ENCODE measurements at regions not wholly inside any gene's neighbourhood (a gene's known extent, or its start where the extent isn't known, plus 50 kb on each side); places are given as distances from the start of the nearest gene placed in this dataset.

DNA sequence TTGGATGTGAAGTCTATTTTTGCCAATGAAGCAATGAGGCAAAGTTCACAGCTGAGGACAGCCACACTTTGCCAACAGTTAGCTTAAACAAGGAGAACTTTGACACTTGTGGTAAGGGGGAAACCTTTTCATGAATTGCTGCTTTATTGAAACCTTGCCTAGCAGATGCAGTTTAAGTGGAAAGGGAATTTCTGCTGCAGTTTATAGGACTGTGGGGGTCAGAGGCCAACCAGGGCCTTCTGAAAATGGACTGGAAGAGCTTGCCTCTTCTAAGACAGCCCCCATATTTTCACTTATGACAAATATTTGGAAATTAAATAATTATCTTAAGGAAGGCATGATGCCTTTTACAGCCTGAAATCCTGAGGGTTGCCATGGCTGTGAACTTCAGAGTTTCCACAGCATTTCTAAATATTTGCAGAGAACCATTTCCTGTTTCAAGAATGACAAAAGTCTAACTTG is 550.3 kb downstream of the RAB28 start:
- Histone ChIP-seq H3K27me3 (ENCODE audit: control insufficient read depth in 1 of 2, insufficient read depth in 2 of 2, low read length in 2 of 2) (no peaks in the 10 kb centered on the region), H4K20me1 (ENCODE audit: insufficient read depth, low read length) (no peaks in the 10 kb centered on the region), H3K9ac (ENCODE audit: insufficient read depth, low read depth, low read length) (peak overlapping the region; percentile 60), H3K4me1 (ENCODE audit: insufficient read depth, low read length) (peaks cover 62% of the 10 kb centered on the region), H3K36me3 (replicated peaks in 1 of 2; ENCODE audit: control insufficient read depth in 1 of 2, insufficient read depth in 2 of 2, low read length in 2 of 2) (no peaks in the 10 kb centered on the region), H3K4me2 (ENCODE audit: low read depth, low read length) (peak overlapping the region; percentile 76), H3K9me3 (ENCODE audit: low read length) (peaks cover 12% of the 10 kb centered on the region; the same call in 1 of the 2 replicates), H3K79me2 (ENCODE audit: insufficient read depth, low read length) (no peaks in the 10 kb centered on the region), H3K4me3 (replicated peaks in 1 of 3; ENCODE audit: insufficient read depth in 1 of 3, low read depth in 2 of 3, low read length in 3 of 3) (peak overlapping the region in 2 of 3 experiments; percentile 35 to 42; a peak in 2 of 6 replicates), H2AFZ (ENCODE audit: low read length) (no peak overlapping the region), H3K27ac (ENCODE audit: extremely low read length, insufficient read depth, low read length) (peak overlapping the region; percentile 95)
- no TSS peak for BruUV-seq (replicated peaks)
- intact Hi-C loops (cut with micrococcal nuclease; ENCODE audit: unreplicated experiment) (loop anchor here (1.0 to 10.0 kb wide), 4 partner anchors 8 to 551 kb away; partner anchors contain the start of gene RAB28), in situ Hi-C loops (cut with HindIII; ENCODE audit: extremely low pct_ligation_motif_present, low pct_unique_long_range_greater_than_20kb) (no loop called here)
- ChIA-PET CTCF (ENCODE audit: low intra/inter-chr PET ratio, low total read pairs) (no interaction called here), POLR2A (interaction anchor here (0.8 to 2.1 kb wide), 7 partner anchors 8 to 81 kb away, joined by 3 to 13 read pairs (median 5); no protein-coding TSS in a partner anchor)
- DNase-seq (ENCODE audit: low spot score): peak; percentile 96
- peak; percentile 93 for FAIRE-seq
- ATAC-seq: peak; percentile 96
- TF ChIP-seq, protein P1, sequence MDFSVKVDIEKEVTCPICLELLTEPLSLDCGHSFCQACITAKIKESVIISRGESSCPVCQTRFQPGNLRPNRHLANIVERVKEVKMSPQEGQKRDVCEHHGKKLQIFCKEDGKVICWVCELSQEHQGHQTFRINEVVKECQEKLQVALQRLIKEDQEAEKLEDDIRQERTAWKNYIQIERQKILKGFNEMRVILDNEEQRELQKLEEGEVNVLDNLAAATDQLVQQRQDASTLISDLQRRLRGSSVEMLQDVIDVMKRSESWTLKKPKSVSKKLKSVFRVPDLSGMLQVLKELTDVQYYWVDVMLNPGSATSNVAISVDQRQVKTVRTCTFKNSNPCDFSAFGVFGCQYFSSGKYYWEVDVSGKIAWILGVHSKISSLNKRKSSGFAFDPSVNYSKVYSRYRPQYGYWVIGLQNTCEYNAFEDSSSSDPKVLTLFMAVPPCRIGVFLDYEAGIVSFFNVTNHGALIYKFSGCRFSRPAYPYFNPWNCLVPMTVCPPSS (IDR thresholded peaks at IDR 0.05): no peak
- TF ChIP-seq ZNF782 (CRISPR knock-in tag; IDR thresholded peaks at IDR 0.05; ENCODE audit: borderline replicate concordance) (no peak), PPARG (CRISPR knock-in tag; conservative IDR thresholded peaks at IDR 0.05) (peak; percentile 90), SALL1 (CRISPR knock-in tag; IDR thresholded peaks at IDR 0.05) (peak; percentile 84; the same call in 1 of the 2 replicates), MBNL3 (CRISPR knock-in tag; conservative IDR thresholded peaks at IDR 0.05) (no peak), ZNF326 (CRISPR knock-in tag; IDR thresholded peaks at IDR 0.05; ENCODE audit: borderline replicate concordance) (no peak), CHD4 (IDR thresholded peaks at IDR 0.05; ENCODE audit: borderline replicate concordance, low read length) (no peak; the same call in 1 of the 2 replicates), MEF2D (CRISPR knock-in tag; IDR thresholded peaks at IDR 0.05) (peak; percentile 88), IRX3 (CRISPR knock-in tag; IDR thresholded peaks at IDR 0.05; ENCODE audit: borderline replicate concordance, low read depth) (no peak), CAMTA2 (CRISPR knock-in tag; IDR thresholded peaks at IDR 0.05; ENCODE audit: borderline replicate concordance) (no peak), ZNF816 (CRISPR knock-in tag; IDR thresholded peaks at IDR 0.05; ENCODE audit: borderline replicate concordance) (no peak), RCOR2 (CRISPR knock-in tag; IDR thresholded peaks at IDR 0.05) (peak; percentile 96), ZNF672 (CRISPR knock-in tag; IDR thresholded peaks at IDR 0.05) (no peak), SNAPC2 (CRISPR knock-in tag; IDR thresholded peaks at IDR 0.05) (no peak), ZSCAN31 (CRISPR knock-in tag; IDR thresholded peaks at IDR 0.05; ENCODE audit: low read depth) (peak; percentile 56; the same call in 1 of the 2 replicates), MEIS2 (CRISPR knock-in tag; IDR thresholded peaks at IDR 0.05) (0 out of 2 replicates have a peak, but pooled peaks have one; percentile 69), CREM (IDR thresholded peaks at IDR 0.05) (peak; percentile 82), CREM (CRISPR knock-in tag; IDR thresholded peaks at IDR 0.05) (no peak), SOX6 (IDR thresholded peaks at IDR 0.05) (no peak), SOX6 (CRISPR knock-in tag; IDR thresholded peaks at IDR 0.05) (peak; percentile 90), ZNF589 (CRISPR knock-in tag; conservative IDR thresholded peaks at IDR 0.05) (no peak)
- TF ChIP-seq, protein P2, sequence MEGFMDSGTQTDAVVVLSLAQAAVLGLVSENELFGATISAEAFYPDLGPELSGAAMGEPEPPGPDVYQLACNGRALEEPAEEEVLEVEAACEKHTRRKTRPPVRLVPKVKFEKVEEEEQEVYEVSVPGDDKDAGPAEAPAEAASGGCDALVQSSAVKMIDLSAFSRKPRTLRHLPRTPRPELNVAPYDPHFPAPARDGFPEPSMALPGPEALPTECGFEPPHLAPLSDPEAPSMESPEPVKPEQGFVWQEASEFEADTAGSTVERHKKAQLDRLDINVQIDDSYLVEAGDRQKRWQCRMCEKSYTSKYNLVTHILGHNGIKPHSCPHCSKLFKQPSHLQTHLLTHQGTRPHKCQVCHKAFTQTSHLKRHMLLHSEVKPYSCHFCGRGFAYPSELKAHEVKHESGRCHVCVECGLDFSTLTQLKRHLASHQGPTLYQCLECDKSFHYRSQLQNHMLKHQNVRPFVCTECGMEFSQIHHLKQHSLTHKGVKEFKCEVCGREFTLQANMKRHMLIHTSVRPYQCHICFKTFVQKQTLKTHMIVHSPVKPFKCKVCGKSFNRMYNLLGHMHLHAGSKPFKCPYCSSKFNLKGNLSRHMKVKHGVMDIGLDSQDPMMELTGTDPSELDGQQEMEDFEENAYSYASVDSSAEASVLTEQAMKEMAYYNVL (CRISPR knock-in tag; IDR thresholded peaks at IDR 0.05; ENCODE audit: borderline replicate concordance): peak; percentile 84; the same call in 1 of the 2 replicates
- TF ChIP-seq, protein P3, sequence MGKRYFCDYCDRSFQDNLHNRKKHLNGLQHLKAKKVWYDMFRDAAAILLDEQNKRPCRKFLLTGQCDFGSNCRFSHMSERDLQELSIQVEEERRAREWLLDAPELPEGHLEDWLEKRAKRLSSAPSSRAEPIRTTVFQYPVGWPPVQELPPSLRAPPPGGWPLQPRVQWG (CRISPR knock-in tag; IDR thresholded peaks at IDR 0.05; ENCODE audit: borderline replicate concordance, low read depth): no peak

All from HepG2 (cell line).